A549 (cell line): ENCODE measurements at regions not wholly inside any gene's neighbourhood (a gene's known extent, or its start where the extent isn't known, plus 50 kb on each side); places are given as distances from the start of the nearest gene placed in this dataset.

Experiments used
- ATAC-seq, 2 experiments: fragments of 200-7000 bp in 1 of 2; fragments of >200 bp in 1 of 2; cut with Nextera tagmentation in 1 of 2; cut with Tn5 transposase in 1 of 2; 3 replicates each; pipeline versions ENCODE4 v1.8.0 to v1.9.1; 2018 to 2020; ENCODE audit warnings: mild to moderate bottlenecking in 1 of 2, moderate library complexity in 1 of 2
- CTCF ChIA-PET: fragments of 300-600 bp; sonication (Branson Sonifier 250); formaldehyde crosslinking; extraction: SDS; loops from one replicate; lab custom pipeline; 2021; ENCODE audit warnings: antibody characterized with exemption, inconsistent platforms; lab: Yijun Ruan, JAX
- POLR2A ChIA-PET: fragments of 350-600 bp; formaldehyde crosslinking; extraction: SDS; loops from one replicate; lab custom pipeline; 2021; ENCODE audit warnings: antibody characterized with exemption, inconsistent platforms; lab: Yijun Ruan, JAX
- DNase-seq, 2 experiments: peaks; one replicate each; pipeline versions ENCODE4 v3.0.0 to v3.0.0-alpha.2; 2011 to 2016; ENCODE audit warnings: low read depth in 1 of 2, low spot score in 1 of 2
- FAIRE-seq: peaks from 2 replicates; lab custom pipeline; 2011; peaks lifted over from hg19 to GRCh38; lab: Jason Lieb, UNC
- H3K27ac ChIP-seq, 2 experiments: fragments of >200 bp; sonication (Bioruptor Twin); formaldehyde crosslinking; 3 replicates each; pipeline ENCODE4 v1.5.1; 2016 to 2017
- H3K4me1 ChIP-seq: fragments of >200 bp; sonication (Bioruptor Twin); formaldehyde crosslinking; 3 replicates; pipeline ENCODE4 v1.6.1; 2016
- H3K4me2 ChIP-seq: fragments of >200 bp; sonication (Bioruptor Twin); formaldehyde crosslinking; 3 replicates; pipeline ENCODE4 v1.6.1; 2016
- H3K4me3 ChIP-seq: fragments of >200 bp; sonication (Bioruptor Twin); formaldehyde crosslinking; 3 replicates; pipeline ENCODE4 v1.5.1; 2016
- H3K9me3 ChIP-seq: fragments of >200 bp; sonication (Bioruptor Twin); formaldehyde crosslinking; 3 replicates; pipeline ENCODE4 v1.6.1; 2016
- BHLHE40 ChIP-seq: IDR thresholded peaks from 2 replicates; pipeline ENCODE4 v1.6.1; 2012; ENCODE audit warnings: low read depth, low read length, inconsistent platforms
- CEBPB ChIP-seq, 2 experiments: fragments of >200 bp in 1 of 2; sonication (Bioruptor Twin) in 1 of 2; formaldehyde crosslinking in 1 of 2; IDR thresholded peaks; 2 replicates each; pipeline ENCODE4 v1.6.1; 2012 to 2016
- CHD2 ChIP-seq: fragments of 150-350 bp; IDR thresholded peaks from 2 replicates; pipeline ENCODE4 v1.6.1; 2014; ENCODE audit warnings: low read length; ENCODE audit not compliant: partially characterized antibody
- EHMT2 ChIP-seq: fragments of 200-600 bp; sonication (generic); IDR thresholded peaks from 2 replicates; pipeline ENCODE4 v1.6.1; 2016; ENCODE audit warnings: antibody characterized with exemption, low read depth, mild to moderate bottlenecking, moderate library complexity
- ESRRA ChIP-seq: fragments of 150-350 bp; IDR thresholded peaks from 2 replicates; pipeline ENCODE4 v1.6.1; 2014; ENCODE audit warnings: mild to moderate bottlenecking, low read length, borderline replicate concordance
- HEYL ChIP-seq: fragments of 250-450 bp; sonication (Bioruptor Pico); IDR thresholded peaks from 2 replicates; pipeline ENCODE4 v1.8.0; 2021; ENCODE audit warnings: mild to moderate bottlenecking, moderate library complexity
- KDM1A ChIP-seq: fragments of 200-600 bp; sonication (generic); IDR thresholded peaks from 2 replicates; pipeline ENCODE4 v1.6.1; 2016; ENCODE audit warnings: low read depth, mild to moderate bottlenecking
- MAZ ChIP-seq: fragments of 150-350 bp; IDR thresholded peaks from 2 replicates; pipeline ENCODE4 v1.6.1; 2014; ENCODE audit warnings: antibody characterized with exemption, low read depth, low read length, borderline replicate concordance
- MYC ChIP-seq: IDR thresholded peaks from 2 replicates; pipeline ENCODE4 v1.6.1; 2012; ENCODE audit warnings: mild to moderate bottlenecking, inconsistent platforms, low read length, improper control_type of control experiment, borderline replicate concordance
- NR3C1 ChIP-seq: fragments of >200 bp; sonication (Bioruptor Twin); formaldehyde crosslinking; IDR thresholded peaks from 3 replicates; pipeline ENCODE4 v1.6.1; 2017
- PHF8 ChIP-seq: fragments of 200-600 bp; sonication (generic); IDR thresholded peaks from 2 replicates; pipeline ENCODE4 v1.6.1; 2016; ENCODE audit warnings: low read depth, mild to moderate bottlenecking, antibody characterized with exemption, moderate library complexity, borderline replicate concordance
- RCOR1 ChIP-seq: fragments of 150-350 bp; IDR thresholded peaks from 2 replicates; pipeline ENCODE4 v1.6.1; 2014; ENCODE audit warnings: antibody characterized with exemption, low read length, low read depth
- RFX5 ChIP-seq: fragments of 450-650 bp; IDR thresholded peaks from 2 replicates; pipeline ENCODE4 v1.7.1; 2014; ENCODE audit warnings: antibody characterized with exemption, mild to moderate bottlenecking, moderate library complexity
- TFCP2L1 ChIP-seq: fragments of 250-450 bp; sonication (Bioruptor Pico); IDR thresholded peaks from 2 replicates; pipeline ENCODE4 v1.5.0; 2021; ENCODE audit warnings: mild to moderate bottlenecking
- TP53 ChIP-seq: fragments of 250-450 bp; sonication (Bioruptor Pico); IDR thresholded peaks from 2 replicates; pipeline ENCODE4 v1.5.0; 2021; ENCODE audit warnings: mild to moderate bottlenecking, moderate library complexity
- ZFP36 ChIP-seq: fragments of 450-650 bp; IDR thresholded peaks from 2 replicates; pipeline ENCODE4 v1.6.1; 2014; ENCODE audit warnings: borderline replicate concordance; ENCODE audit not compliant: partially characterized antibody
- ZNF302 ChIP-seq: fragments of 250-450 bp; sonication (Bioruptor Pico); IDR thresholded peaks from 2 replicates; pipeline ENCODE4 v1.9.0; 2021; ENCODE audit warnings: inconsistent platforms, mild to moderate bottlenecking, moderate library complexity
- WGBS: methylation state at CpG from one replicate; pipeline ENCODE4 v1.1.6; 2017; ENCODE audit errors: missing lambda C conversion rate; 5-methylcytosine and 5-hydroxymethylcytosine counted together
- TF ChIP-seq, protein P1 (sequence below): IDR thresholded peaks from 2 replicates; pipeline ENCODE4 v1.6.1; 2012
- TF ChIP-seq, protein P2 (sequence below): fragments of >200 bp; sonication (Bioruptor Twin); formaldehyde crosslinking; IDR thresholded peaks from 2 replicates; pipeline ENCODE4 v1.6.1; 2016
- TF ChIP-seq, protein P3 (sequence below): fragments of 450-650 bp; IDR thresholded peaks from 2 replicates; pipeline ENCODE4 v1.6.1; 2014; ENCODE audit warnings: antibody characterized with exemption
- TF ChIP-seq, protein P4 (sequence below): fragments of >200 bp; sonication (Bioruptor Twin); formaldehyde crosslinking; IDR thresholded peaks from 3 replicates; pipeline ENCODE4 v1.6.1; 2016
- TF ChIP-seq, protein P5 (sequence below): fragments of 150-350 bp; IDR thresholded peaks from 2 replicates; pipeline ENCODE4 v1.6.1; 2014; ENCODE audit warnings: low read depth, mild to moderate bottlenecking, low read length
- TF ChIP-seq, protein P6 (sequence below): fragments of 200-600 bp; sonication (generic); IDR thresholded peaks from 2 replicates; pipeline ENCODE4 v1.6.1; 2016; ENCODE audit warnings: antibody characterized with exemption, mild to moderate bottlenecking, moderate library complexity

DNA sequence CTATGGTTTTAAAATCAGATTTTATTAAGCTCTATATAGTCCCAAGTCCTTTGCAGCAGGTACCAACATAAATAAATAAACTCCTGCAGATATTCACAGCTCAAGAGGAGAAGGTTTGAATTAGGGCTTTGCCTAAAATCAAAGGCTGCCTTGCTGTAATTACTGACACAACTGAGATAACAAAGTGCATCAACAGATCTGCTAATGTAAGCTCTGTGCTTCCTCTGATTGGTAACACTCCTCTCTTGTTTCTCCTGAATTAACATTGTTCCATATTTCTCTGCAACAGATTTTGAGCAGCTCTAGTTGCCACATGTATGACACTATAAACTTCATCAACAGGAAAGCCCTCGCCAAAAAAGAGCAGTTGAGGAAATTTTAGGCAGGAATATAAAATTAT, 193.6 kb downstream of the SLC39A8 start:
- ChIA-PET POLR2A (no interaction called here), CTCF (no interaction called here)
- Histone ChIP-seq H3K9me3 (no peaks in the 10 kb centered on the region), H3K4me2 (no peak overlapping the region), H3K4me1 (no peaks in the 10 kb centered on the region), H3K27ac (no peak overlapping the region), H3K4me3 (no peak overlapping the region)
- FAIRE-seq = no peak
- TF ChIP-seq, protein P1, sequence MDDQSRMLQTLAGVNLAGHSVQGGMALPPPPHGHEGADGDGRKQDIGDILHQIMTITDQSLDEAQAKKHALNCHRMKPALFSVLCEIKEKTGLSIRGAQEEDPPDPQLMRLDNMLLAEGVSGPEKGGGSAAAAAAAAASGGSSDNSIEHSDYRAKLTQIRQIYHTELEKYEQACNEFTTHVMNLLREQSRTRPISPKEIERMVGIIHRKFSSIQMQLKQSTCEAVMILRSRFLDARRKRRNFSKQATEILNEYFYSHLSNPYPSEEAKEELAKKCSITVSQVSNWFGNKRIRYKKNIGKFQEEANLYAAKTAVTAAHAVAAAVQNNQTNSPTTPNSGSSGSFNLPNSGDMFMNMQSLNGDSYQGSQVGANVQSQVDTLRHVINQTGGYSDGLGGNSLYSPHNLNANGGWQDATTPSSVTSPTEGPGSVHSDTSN = no peak
- no peak for TF ChIP-seq CEBPB (IDR thresholded peaks at IDR 0.05)
- TF ChIP-seq CHD2 = no peak
- no peak for TF ChIP-seq EHMT2
- TF ChIP-seq HEYL = no peak
- TF ChIP-seq, protein P2, sequence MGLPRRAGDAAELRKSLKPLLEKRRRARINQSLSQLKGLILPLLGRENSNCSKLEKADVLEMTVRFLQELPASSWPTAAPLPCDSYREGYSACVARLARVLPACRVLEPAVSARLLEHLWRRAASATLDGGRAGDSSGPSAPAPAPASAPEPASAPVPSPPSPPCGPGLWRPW = no peak
- no peak for TF ChIP-seq TFCP2L1 (CRISPR knock-in tag)
- TF ChIP-seq TP53 (CRISPR knock-in tag) = no peak
- TF ChIP-seq RCOR1 = no peak
- TF ChIP-seq MYC = no peak
- no peak for TF ChIP-seq PHF8
- TF ChIP-seq, protein P3, sequence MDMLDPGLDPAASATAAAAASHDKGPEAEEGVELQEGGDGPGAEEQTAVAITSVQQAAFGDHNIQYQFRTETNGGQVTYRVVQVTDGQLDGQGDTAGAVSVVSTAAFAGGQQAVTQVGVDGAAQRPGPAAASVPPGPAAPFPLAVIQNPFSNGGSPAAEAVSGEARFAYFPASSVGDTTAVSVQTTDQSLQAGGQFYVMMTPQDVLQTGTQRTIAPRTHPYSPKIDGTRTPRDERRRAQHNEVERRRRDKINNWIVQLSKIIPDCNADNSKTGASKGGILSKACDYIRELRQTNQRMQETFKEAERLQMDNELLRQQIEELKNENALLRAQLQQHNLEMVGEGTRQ = no peak
- TF ChIP-seq, protein P4, sequence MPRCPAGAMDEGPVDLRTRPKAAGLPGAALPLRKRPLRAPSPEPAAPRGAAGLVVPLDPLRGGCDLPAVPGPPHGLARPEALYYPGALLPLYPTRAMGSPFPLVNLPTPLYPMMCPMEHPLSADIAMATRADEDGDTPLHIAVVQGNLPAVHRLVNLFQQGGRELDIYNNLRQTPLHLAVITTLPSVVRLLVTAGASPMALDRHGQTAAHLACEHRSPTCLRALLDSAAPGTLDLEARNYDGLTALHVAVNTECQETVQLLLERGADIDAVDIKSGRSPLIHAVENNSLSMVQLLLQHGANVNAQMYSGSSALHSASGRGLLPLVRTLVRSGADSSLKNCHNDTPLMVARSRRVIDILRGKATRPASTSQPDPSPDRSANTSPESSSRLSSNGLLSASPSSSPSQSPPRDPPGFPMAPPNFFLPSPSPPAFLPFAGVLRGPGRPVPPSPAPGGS = no peak
- TF ChIP-seq, protein P5, sequence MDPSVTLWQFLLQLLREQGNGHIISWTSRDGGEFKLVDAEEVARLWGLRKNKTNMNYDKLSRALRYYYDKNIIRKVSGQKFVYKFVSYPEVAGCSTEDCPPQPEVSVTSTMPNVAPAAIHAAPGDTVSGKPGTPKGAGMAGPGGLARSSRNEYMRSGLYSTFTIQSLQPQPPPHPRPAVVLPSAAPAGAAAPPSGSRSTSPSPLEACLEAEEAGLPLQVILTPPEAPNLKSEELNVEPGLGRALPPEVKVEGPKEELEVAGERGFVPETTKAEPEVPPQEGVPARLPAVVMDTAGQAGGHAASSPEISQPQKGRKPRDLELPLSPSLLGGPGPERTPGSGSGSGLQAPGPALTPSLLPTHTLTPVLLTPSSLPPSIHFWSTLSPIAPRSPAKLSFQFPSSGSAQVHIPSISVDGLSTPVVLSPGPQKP = no peak
- ATAC-seq = no peak
- WGBS = 57% methylated on average over 1 of the region's 1 CpG
- DNase-seq = no peak

DNA sequence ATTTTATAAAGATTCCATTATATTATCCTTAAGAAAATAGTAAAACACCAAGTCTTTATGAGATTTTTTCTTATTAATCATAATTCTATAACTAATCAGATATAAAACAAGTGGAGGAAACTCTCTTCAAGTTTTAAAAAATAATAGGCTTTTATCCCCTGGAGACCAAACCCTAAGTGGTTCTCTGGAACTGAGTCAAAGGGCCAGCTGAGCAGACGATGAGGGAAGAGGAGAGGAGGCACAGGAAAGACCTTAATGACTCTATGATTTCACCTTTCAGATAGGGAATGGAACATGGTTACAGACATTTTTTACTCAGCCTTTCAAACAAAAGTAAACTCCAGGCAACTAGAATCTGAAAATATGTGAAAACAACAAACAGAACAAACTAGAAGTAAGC, 201.8 kb downstream of the SLC39A8 start:
- ATAC-seq = no peak
- DNase-seq = no peak
- H3K4me3 ChIP-seq = no peak overlapping the region
- no peak overlapping the region for H3K27ac ChIP-seq
- 75% methylated on average over 1 of the region's 1 CpG for WGBS
- CTCF ChIA-PET = no interaction called here
- TF ChIP-seq BHLHE40 (no peak), MAZ (no peak), ESRRA (no peak), ZNF302 (no peak), ZFP36 (no peak)
- TF ChIP-seq, protein P3 = no peak
- TF ChIP-seq, all 56 proteins: peak for 0
- Histone ChIP-seq H3K9me3 (no peaks in the 10 kb centered on the region), H3K4me1 (0 out of 3 replicates have a peak, but pooled peaks cover 9% of the 10 kb centered on the region), H3K4me2 (no peak overlapping the region)
- POLR2A ChIA-PET = no interaction called here
- no peak for FAIRE-seq

DNA sequence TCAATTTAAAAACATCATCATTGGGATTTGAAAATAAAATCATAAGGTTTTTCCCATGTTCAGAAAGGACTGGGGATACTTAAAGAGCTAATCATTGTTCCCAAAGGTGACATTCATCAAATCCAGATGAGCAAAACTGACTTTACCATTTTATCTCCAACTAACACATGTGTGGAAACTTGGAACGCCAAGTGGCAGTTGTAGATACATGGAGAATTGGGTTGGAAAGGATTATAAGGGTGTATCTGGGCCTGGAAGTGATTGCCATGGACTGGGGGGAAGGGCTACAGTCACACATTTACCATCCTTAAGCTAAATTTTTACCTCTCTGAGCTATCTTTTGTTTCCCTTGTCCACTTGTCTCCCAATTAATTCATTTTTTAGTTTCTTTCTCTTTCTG, 203.4 kb downstream of the SLC39A8 start:
- ATAC-seq (no peak), FAIRE-seq (no peak), DNase-seq (no peak)
- Histone ChIP-seq H3K4me2 (no peak overlapping the region), H3K4me1 (0 out of 3 replicates have a peak, but pooled peaks cover 9% of the 10 kb centered on the region), H3K4me3 (no peak overlapping the region), H3K27ac (no peak overlapping the region), H3K9me3 (no peaks in the 10 kb centered on the region)
- ChIA-PET POLR2A (no interaction called here), CTCF (no interaction called here)
- 90% methylated on average over 1 of the region's 1 CpG for WGBS
- TF ChIP-seq, protein P3 = no peak
- TF ChIP-seq NR3C1 (no peak), KDM1A (no peak), PHF8 (no peak), RFX5 (no peak)
- TF ChIP-seq, protein P5 = no peak
- TF ChIP-seq, protein P6, sequence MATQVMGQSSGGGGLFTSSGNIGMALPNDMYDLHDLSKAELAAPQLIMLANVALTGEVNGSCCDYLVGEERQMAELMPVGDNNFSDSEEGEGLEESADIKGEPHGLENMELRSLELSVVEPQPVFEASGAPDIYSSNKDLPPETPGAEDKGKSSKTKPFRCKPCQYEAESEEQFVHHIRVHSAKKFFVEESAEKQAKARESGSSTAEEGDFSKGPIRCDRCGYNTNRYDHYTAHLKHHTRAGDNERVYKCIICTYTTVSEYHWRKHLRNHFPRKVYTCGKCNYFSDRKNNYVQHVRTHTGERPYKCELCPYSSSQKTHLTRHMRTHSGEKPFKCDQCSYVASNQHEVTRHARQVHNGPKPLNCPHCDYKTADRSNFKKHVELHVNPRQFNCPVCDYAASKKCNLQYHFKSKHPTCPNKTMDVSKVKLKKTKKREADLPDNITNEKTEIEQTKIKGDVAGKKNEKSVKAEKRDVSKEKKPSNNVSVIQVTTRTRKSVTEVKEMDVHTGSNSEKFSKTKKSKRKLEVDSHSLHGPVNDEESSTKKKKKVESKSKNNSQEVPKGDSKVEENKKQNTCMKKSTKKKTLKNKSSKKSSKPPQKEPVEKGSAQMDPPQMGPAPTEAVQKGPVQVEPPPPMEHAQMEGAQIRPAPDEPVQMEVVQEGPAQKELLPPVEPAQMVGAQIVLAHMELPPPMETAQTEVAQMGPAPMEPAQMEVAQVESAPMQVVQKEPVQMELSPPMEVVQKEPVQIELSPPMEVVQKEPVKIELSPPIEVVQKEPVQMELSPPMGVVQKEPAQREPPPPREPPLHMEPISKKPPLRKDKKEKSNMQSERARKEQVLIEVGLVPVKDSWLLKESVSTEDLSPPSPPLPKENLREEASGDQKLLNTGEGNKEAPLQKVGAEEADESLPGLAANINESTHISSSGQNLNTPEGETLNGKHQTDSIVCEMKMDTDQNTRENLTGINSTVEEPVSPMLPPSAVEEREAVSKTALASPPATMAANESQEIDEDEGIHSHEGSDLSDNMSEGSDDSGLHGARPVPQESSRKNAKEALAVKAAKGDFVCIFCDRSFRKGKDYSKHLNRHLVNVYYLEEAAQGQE = no peak
